Peyer's patch (tissue), 4 donors: ENCODE measurements at regions not wholly inside any gene's neighbourhood (a gene's known extent, or its start where the extent isn't known, plus 50 kb on each side); places are given as distances from the start of the nearest gene placed in this dataset.

Source experiments
- POLR2A ChIP-seq, 2 donors: fragments of 450-650 bp; IDR thresholded peaks; one replicate each; pipeline ENCODE4 v1.5.1; 2017; ENCODE audit warnings: antibody characterized with exemption in 2 of 2, mild to moderate bottlenecking in 2 of 2, moderate library complexity in 2 of 2
- TF ChIP-seq, protein P1 (sequence below), 6 experiments: fragments of 450-650 bp in 4 of 6; fragments of 200-600 bp in 2 of 6; sonication (generic) in 1 of 6; IDR thresholded peaks; one replicate each; pipeline ENCODE4 v1.5.1; 2017 to 2019; ENCODE audit warnings: antibody characterized with exemption in 6 of 6, mild to moderate bottlenecking in 3 of 6, moderate library complexity in 1 of 6

GRCh38 chr12:124471828-124472227 lies 95.6 kb downstream of the NCOR2 start:
- TF ChIP-seq, protein P1, sequence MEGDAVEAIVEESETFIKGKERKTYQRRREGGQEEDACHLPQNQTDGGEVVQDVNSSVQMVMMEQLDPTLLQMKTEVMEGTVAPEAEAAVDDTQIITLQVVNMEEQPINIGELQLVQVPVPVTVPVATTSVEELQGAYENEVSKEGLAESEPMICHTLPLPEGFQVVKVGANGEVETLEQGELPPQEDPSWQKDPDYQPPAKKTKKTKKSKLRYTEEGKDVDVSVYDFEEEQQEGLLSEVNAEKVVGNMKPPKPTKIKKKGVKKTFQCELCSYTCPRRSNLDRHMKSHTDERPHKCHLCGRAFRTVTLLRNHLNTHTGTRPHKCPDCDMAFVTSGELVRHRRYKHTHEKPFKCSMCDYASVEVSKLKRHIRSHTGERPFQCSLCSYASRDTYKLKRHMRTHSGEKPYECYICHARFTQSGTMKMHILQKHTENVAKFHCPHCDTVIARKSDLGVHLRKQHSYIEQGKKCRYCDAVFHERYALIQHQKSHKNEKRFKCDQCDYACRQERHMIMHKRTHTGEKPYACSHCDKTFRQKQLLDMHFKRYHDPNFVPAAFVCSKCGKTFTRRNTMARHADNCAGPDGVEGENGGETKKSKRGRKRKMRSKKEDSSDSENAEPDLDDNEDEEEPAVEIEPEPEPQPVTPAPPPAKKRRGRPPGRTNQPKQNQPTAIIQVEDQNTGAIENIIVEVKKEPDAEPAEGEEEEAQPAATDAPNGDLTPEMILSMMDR (IDR thresholded peaks at IDR 0.05) = no peak
- TF ChIP-seq POLR2A (IDR thresholded peaks at IDR 0.05) = no peak
